Body of pancreas (tissue), 4 donors: ENCODE measurements at regions not wholly inside any gene's neighbourhood (a gene's known extent, or its start where the extent isn't known, plus 50 kb on each side); places are given as distances from the start of the nearest gene placed in this dataset.

Experiments
- ATAC-seq: fragments of 150-250 bp; one replicate; pipeline ENCODE4 v1.9.1; 2016
- DNase-seq, 4 donors: peaks; one replicate each; pipeline ENCODE4 v3.0.0-alpha.2; 2019
- H3K27ac ChIP-seq, 4 donors: fragments of 200-600 bp; sonication (generic); 1 replicate in 3 of 4; 2 replicates in 1 of 4; pipeline versions ENCODE4 v1.5.1 to v1.6.1; 2016 to 2019; ENCODE audit warnings: mild to moderate bottlenecking in 1 of 4, mixed read lengths in 1 of 4, moderate library complexity in 1 of 4
- H3K27me3 ChIP-seq, 2 donors: fragments of 200-600 bp; sonication (generic); one replicate each; pipeline ENCODE4 v1.6.0; 2016; ENCODE audit warnings: mild to moderate bottlenecking in 1 of 2
- H3K36me3 ChIP-seq, 2 donors: fragments of 200-600 bp; sonication (generic); replicated peaks in 1 of 2; 2 replicates each; pipeline ENCODE4 v1.5.1; 2016; ENCODE audit warnings: low read depth in 2 of 2; ENCODE audit not compliant: insufficient read depth in 1 of 2
- H3K4me1 ChIP-seq: fragments of 200-600 bp; sonication (generic); one replicate; pipeline ENCODE4 v1.6.0; 2016
- H3K4me3 ChIP-seq, 2 donors: fragments of 200-600 bp; sonication (generic); 1 replicate in 1 of 2; 2 replicates in 1 of 2; pipeline ENCODE4 v1.5.1; 2016 to 2019
- H3K9me3 ChIP-seq, 3 donors: fragments of 200-600 bp; sonication (generic); 1 replicate in 2 of 3; 2 replicates in 1 of 3; pipeline ENCODE4 v1.5.1; 2016
- POLR2A ChIP-seq, 3 donors: fragments of 450-650 bp; IDR thresholded peaks; one replicate each; pipeline ENCODE4 v1.6.1; 2016; ENCODE audit warnings: antibody characterized with exemption in 3 of 3, mild to moderate bottlenecking in 2 of 3
- WGBS, 2 donors: methylation state at CpG; one replicate each; pipeline ENCODE4 v1.1.5; 2017; 5-methylcytosine and 5-hydroxymethylcytosine counted together
- intact Hi-C: fragments of 100-400 bp; cut with DNase I; formaldehyde crosslinking; loops from one replicate; pipeline ENCODE4 v1.15.1; 2023
- TF ChIP-seq, protein P1 (sequence below), 7 experiments: fragments of 450-650 bp in 4 of 7; fragments of 200-600 bp in 3 of 7; sonication (generic) in 3 of 7; IDR thresholded peaks; one replicate each; pipeline ENCODE4 v1.5.1; 2016 to 2019; ENCODE audit warnings: antibody characterized with exemption in 7 of 7

DNA sequence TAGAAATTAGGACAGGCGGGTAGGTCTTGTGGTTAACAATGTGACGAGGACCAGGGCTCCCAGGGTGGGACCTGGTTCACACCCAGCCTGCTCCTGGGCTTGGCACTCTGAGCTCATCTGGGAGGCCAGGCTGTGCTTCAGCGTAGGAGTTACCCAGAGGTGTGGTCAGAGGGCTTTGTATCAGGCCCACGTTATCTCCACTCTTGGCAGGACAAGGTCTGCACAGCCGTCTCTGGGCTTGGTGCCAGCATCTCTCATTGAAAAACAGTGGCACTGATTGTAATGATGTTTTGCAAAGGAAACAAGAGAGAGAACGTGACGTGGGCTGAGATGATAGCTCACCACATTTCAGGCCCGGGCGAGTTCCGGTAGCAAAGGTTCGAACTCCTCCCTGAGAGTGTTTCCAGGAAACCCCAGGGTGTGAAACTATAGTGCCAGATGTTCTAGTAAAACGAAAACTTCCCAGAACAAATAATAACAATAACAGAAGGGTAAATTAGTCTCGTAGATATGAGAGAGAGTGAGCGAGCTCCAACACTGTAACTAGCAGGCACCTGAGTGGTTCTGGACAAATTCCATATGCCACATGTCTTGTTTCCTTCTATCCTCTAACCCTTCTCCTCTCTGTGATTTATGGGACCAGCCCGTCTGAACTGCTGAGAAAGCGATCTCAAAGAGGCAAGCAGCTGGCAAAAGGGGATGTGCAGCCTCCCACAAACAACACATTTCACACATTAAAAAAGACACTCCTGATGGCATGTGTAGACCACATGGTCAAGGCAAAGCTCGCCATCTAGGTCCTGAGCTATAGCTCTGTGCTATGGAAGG is 227.3 kb downstream of the KTN1 start:
- peak overlapping the region; percentile 26 to 82 (median 68) for H3K27ac ChIP-seq

DNA sequence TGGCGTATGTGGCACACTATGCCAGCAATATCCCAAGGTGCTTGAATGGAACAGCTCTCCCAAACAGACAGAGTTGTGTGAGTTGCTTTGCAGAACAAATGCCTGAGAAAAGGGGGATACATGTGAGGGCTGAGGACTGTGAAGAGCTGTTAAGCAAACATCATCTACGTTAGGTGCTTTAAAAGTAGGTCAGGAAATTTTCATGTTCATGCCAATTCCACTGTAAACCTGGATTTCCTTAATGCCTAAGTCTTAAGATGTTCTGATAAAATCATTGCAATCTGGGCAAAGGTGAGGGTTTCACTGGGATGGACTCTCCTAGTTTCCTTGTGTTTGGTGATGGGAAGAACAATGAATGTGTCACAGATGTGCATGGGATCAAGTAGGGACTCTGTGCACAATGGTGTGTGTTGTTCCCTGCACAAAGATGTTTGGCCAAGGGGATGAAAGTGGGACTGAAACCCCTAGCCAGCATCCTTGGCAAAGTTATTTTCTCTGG is 227.9 kb downstream of the KTN1 start:
- Histone ChIP-seq H3K9me3 (no peaks in the 10 kb centered on the region), H3K27ac (peak overlapping the region; percentile 26 to 82 (median 68)), H3K4me1 (peaks cover 37% of the 10 kb centered on the region), H3K27me3 (no peaks in the 10 kb centered on the region), H3K36me3 (no peaks in the 10 kb centered on the region), H3K4me3 (no peak overlapping the region)
- DNase-seq: no peak
- no peak for TF ChIP-seq POLR2A (IDR thresholded peaks at IDR 0.05)
- TF ChIP-seq, protein P1, sequence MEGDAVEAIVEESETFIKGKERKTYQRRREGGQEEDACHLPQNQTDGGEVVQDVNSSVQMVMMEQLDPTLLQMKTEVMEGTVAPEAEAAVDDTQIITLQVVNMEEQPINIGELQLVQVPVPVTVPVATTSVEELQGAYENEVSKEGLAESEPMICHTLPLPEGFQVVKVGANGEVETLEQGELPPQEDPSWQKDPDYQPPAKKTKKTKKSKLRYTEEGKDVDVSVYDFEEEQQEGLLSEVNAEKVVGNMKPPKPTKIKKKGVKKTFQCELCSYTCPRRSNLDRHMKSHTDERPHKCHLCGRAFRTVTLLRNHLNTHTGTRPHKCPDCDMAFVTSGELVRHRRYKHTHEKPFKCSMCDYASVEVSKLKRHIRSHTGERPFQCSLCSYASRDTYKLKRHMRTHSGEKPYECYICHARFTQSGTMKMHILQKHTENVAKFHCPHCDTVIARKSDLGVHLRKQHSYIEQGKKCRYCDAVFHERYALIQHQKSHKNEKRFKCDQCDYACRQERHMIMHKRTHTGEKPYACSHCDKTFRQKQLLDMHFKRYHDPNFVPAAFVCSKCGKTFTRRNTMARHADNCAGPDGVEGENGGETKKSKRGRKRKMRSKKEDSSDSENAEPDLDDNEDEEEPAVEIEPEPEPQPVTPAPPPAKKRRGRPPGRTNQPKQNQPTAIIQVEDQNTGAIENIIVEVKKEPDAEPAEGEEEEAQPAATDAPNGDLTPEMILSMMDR (IDR thresholded peaks at IDR 0.05): no peak
- WGBS, 2 donors: 83 to 85% methylated on average over 2 of the region's 2 CpGs
- ATAC-seq: no peak
- intact Hi-C loops: no loop called here

More for the DNA sequence above, 227.3 kb downstream of the KTN1 start:
- Histone ChIP-seq H3K4me1 (peaks cover 40% of the 10 kb centered on the region), H3K36me3 (no peaks in the 10 kb centered on the region), H3K4me3 (no peak overlapping the region), H3K27me3 (no peaks in the 10 kb centered on the region), H3K9me3 (no peaks in the 10 kb centered on the region)
- intact Hi-C loops: no loop called here
- TF ChIP-seq, protein P1 (IDR thresholded peaks at IDR 0.05): no peak
- peak in 2 of 3 donors; percentile 24 for TF ChIP-seq POLR2A (IDR thresholded peaks at IDR 0.05)
- ATAC-seq: peak; percentile 94
- DNase-seq: peak; percentile 90 to 95 (median 92)
- 13 to 17% methylated on average over 15 to 17 of the region's 17 CpGs for WGBS, 2 donors

DNA sequence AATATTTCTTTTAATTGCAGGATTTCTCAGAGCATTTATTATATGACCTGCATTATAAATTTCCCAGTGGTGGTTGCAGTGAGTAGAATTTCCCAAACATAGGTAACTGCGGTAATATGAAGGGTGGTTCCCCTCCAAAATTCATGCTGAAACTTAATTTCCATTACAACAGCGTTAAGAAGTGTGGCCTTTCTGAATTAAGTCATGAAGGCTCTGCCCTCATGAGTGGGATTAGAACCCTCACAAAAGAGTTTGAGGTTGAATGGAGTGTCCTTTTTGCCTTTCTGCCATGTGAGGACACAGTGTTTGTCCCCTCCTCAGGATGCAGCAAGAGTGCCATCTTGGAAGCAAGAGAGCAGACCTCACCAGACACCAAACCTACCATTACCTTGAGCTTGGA is 233.6 kb downstream of the KTN1 start:
- TF ChIP-seq, protein P1 (IDR thresholded peaks at IDR 0.05): no peak
- TF ChIP-seq POLR2A (IDR thresholded peaks at IDR 0.05): no peak
- no peaks in the 10 kb centered on the region for H3K27me3 ChIP-seq
- no peaks in the 10 kb centered on the region for H3K9me3 ChIP-seq
- no peak overlapping the region for H3K4me3 ChIP-seq
- 90 to 91% methylated on average over 2 of the region's 2 CpGs for WGBS, 2 donors
- no peak for ATAC-seq
- DNase-seq: no peak
- H3K4me1 ChIP-seq: no peaks in the 10 kb centered on the region
- H3K36me3 ChIP-seq: no peaks in the 10 kb centered on the region
- intact Hi-C loops: no loop called here
- H3K27ac ChIP-seq: no peak overlapping the region

DNA sequence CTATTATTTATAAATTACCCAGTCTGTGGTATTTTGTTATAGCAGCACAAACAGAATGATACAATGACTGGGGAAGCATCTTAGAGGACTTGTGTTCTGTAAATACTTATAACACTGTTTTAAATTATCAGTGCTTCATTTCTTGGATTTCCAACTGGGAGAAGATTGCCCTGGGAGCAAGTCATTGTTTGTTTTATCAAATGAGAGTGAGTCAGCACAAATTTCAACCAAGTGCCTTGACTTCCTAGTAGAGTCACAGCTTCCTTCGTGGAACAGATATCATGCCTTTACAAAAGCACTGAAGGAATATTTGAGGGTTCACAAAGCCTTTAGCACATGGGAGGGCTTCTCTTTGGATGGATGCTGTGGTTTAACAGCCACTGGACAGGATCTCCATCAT is 234.1 kb downstream of the KTN1 start:
- no peaks in the 10 kb centered on the region for H3K4me1 ChIP-seq
- no peak for TF ChIP-seq POLR2A (IDR thresholded peaks at IDR 0.05)
- TF ChIP-seq, protein P1 (IDR thresholded peaks at IDR 0.05): no peak
- 44 to 69% methylated on average over 1 of the region's 1 CpG for WGBS, 2 donors
- H3K27me3 ChIP-seq: no peaks in the 10 kb centered on the region
- ATAC-seq (no peak), DNase-seq (no peak)
- no peak overlapping the region for H3K4me3 ChIP-seq
- no peak overlapping the region for H3K27ac ChIP-seq
- intact Hi-C loops: no loop called here
- no peaks in the 10 kb centered on the region for H3K36me3 ChIP-seq
- H3K9me3 ChIP-seq: no peaks in the 10 kb centered on the region
